ENCODE measurements at regions not wholly inside any gene's neighbourhood (a gene's known extent, or its start where the extent isn't known, plus 50 kb on each side); places are given as distances from the start of the nearest gene placed in this dataset.

DNA sequence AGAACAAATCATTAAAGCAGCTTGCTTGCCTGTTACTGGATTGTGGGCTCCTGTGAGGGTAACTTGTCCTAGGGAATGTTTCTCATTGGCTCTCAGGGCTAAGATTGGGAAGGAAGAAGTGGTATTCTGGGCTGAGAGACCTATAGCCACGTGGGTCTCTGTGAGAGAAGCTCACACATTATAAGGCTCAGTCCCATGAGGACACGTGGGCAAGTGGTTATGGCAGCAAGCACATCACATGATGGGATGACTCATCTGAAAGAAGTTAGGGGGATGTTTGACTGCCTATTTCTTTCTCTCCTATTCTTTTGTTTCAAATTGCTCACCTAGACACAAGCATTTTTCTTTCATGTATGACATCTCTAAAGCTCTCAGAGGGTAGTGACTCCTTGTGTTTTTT, 418.0 kb upstream of the ST6GAL2 start:
- ChIA-PET POLR2A (ENCODE audit: low non-redundant PET) (no interaction called here), CTCF (no interaction called here)
- no peak for TF ChIP-seq EZH2 (IDR thresholded peaks at IDR 0.05; ENCODE audit: borderline replicate concordance, low read depth, low read length, poor library complexity, severe bottlenecking)
- BruUV-seq (replicated peaks), result no TSS peak
- peaks cover 13% of the 10 kb centered on the region for H3K9me3 ChIP-seq (ENCODE audit: low read depth, low read length, poor library complexity, severe bottlenecking)
- intact Hi-C loops (cut with micrococcal nuclease; ENCODE audit: unreplicated experiment), result no loop called here
- H3K36me3 ChIP-seq (ENCODE audit: insufficient read depth, low read length, poor library complexity, severe bottlenecking), result no peaks in the 10 kb centered on the region
- no peak for DNase-seq (ENCODE audit: low spot score)
- H3K4me1 ChIP-seq (ENCODE audit: insufficient read depth, low read length, poor library complexity, severe bottlenecking), result no peaks in the 10 kb centered on the region
- H3K4me3 ChIP-seq (ENCODE audit: low read depth, low read length, poor library complexity, severe bottlenecking), result no peak overlapping the region
- H3K27me3 ChIP-seq (replicated peaks; ENCODE audit: insufficient read depth, low read depth, low read length, poor library complexity), result no peaks in the 10 kb centered on the region
- no peak overlapping the region for H3K27ac ChIP-seq (ENCODE audit: low read depth, low read length, poor library complexity, severe bottlenecking)

DNA sequence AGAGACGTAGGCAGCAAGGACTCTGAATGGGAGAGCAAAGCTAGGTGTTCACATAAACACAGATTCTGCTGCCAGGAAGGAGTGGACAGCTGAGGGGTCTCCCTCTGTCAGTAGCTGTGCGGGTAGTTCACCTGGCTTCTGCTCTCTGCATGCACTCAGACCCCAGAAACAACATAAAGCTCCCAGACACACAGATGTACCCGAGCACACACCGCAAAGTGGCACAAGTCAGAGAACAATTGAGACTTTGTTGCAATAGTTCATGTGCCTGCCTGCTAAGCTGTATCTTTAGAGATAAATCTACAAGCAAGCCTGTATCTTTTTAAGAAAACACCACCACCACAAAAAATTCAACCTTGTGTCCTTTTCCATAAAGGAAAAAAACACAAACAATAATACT, 420.0 kb upstream of the ST6GAL2 start:
- CTCF ChIA-PET, result no interaction called here
- no peaks in the 10 kb centered on the region for H3K27me3 ChIP-seq (replicated peaks; ENCODE audit: insufficient read depth, low read depth, low read length, poor library complexity)
- peaks cover 9% of the 10 kb centered on the region for H3K9me3 ChIP-seq (ENCODE audit: low read depth, low read length, poor library complexity, severe bottlenecking)
- no peak for TF ChIP-seq EZH2 (IDR thresholded peaks at IDR 0.05; ENCODE audit: borderline replicate concordance, low read depth, low read length, poor library complexity, severe bottlenecking)
- no peaks in the 10 kb centered on the region for H3K4me1 ChIP-seq (ENCODE audit: insufficient read depth, low read length, poor library complexity, severe bottlenecking)
- H3K36me3 ChIP-seq (ENCODE audit: insufficient read depth, low read length, poor library complexity, severe bottlenecking), result no peaks in the 10 kb centered on the region
- H3K27ac ChIP-seq (ENCODE audit: low read depth, low read length, poor library complexity, severe bottlenecking), result no peak overlapping the region
- DNase-seq (ENCODE audit: low spot score), result no peak
- intact Hi-C loops (cut with micrococcal nuclease; ENCODE audit: unreplicated experiment), result no loop called here
- no TSS peak for BruUV-seq (replicated peaks)
- H3K4me3 ChIP-seq (ENCODE audit: low read depth, low read length, poor library complexity, severe bottlenecking), result no peak overlapping the region
- POLR2A ChIA-PET (ENCODE audit: low non-redundant PET), result no interaction called here

DNA sequence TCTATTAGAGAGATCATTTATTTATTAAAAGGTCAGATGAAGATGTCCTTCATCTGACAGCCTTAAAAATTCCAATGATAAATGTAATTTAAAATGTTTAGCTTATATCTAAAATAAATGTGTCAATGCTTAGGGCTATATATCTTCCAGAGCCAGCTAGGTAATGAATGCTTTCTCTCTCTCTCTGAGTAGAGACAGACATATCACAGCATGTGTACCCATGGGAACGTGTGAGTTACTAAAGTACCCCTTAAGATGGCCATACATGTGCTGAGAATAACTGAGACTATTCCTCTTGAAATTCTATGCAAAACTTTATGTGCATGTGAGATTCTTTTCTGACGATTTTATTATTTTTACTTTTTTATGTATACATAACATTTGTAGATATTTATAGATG, 420.9 kb upstream of the ST6GAL2 start:
- Histone ChIP-seq H3K4me3 (ENCODE audit: low read depth, low read length, poor library complexity, severe bottlenecking) (no peak overlapping the region), H3K9me3 (ENCODE audit: low read depth, low read length, poor library complexity, severe bottlenecking) (peaks cover 12% of the 10 kb centered on the region), H3K27me3 (replicated peaks; ENCODE audit: insufficient read depth, low read depth, low read length, poor library complexity) (no peaks in the 10 kb centered on the region), H3K36me3 (ENCODE audit: insufficient read depth, low read length, poor library complexity, severe bottlenecking) (no peaks in the 10 kb centered on the region), H3K4me1 (ENCODE audit: insufficient read depth, low read length, poor library complexity, severe bottlenecking) (no peaks in the 10 kb centered on the region), H3K27ac (ENCODE audit: low read depth, low read length, poor library complexity, severe bottlenecking) (no peak overlapping the region)
- ChIA-PET CTCF (no interaction called here), POLR2A (ENCODE audit: low non-redundant PET) (no interaction called here)
- no peak for TF ChIP-seq EZH2 (IDR thresholded peaks at IDR 0.05; ENCODE audit: borderline replicate concordance, low read depth, low read length, poor library complexity, severe bottlenecking)
- DNase-seq (ENCODE audit: low spot score), result no peak
- intact Hi-C loops (cut with micrococcal nuclease; ENCODE audit: unreplicated experiment), result no loop called here
- BruUV-seq (replicated peaks), result no TSS peak

DNA sequence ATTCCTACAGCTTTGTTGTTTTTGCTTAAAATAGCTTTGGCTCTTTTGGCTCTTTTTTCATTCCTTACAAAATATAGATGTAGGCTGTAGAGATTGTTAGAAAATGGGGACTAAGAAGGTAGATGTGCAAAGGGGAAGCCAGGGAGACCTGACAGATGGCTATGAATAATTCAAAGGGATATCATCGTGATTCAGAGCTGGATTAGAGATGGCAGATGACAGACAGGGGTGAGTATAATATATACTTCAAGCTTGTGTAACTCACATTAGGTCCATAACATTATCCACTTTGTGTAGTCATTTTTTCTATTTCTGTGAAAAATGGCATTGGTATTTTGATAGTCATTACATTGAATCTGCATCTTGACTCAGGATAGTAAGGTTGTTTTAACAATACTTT, 422.9 kb upstream of the ST6GAL2 start:
- no TSS peak for BruUV-seq (replicated peaks)
- CTCF ChIA-PET, result no interaction called here
- peaks cover 13% of the 10 kb centered on the region for H3K9me3 ChIP-seq (ENCODE audit: low read depth, low read length, poor library complexity, severe bottlenecking)

More for the DNA sequence above, 422.9 kb upstream of the ST6GAL2 start:
- DNase-seq (ENCODE audit: low spot score), result no peak
- H3K4me3 ChIP-seq (ENCODE audit: low read depth, low read length, poor library complexity, severe bottlenecking), result no peak overlapping the region
- no peaks in the 10 kb centered on the region for H3K27me3 ChIP-seq (replicated peaks; ENCODE audit: insufficient read depth, low read depth, low read length, poor library complexity)
- H3K36me3 ChIP-seq (ENCODE audit: insufficient read depth, low read length, poor library complexity, severe bottlenecking), result no peaks in the 10 kb centered on the region
- no peaks in the 10 kb centered on the region for H3K4me1 ChIP-seq (ENCODE audit: insufficient read depth, low read length, poor library complexity, severe bottlenecking)
- TF ChIP-seq, protein P1, sequence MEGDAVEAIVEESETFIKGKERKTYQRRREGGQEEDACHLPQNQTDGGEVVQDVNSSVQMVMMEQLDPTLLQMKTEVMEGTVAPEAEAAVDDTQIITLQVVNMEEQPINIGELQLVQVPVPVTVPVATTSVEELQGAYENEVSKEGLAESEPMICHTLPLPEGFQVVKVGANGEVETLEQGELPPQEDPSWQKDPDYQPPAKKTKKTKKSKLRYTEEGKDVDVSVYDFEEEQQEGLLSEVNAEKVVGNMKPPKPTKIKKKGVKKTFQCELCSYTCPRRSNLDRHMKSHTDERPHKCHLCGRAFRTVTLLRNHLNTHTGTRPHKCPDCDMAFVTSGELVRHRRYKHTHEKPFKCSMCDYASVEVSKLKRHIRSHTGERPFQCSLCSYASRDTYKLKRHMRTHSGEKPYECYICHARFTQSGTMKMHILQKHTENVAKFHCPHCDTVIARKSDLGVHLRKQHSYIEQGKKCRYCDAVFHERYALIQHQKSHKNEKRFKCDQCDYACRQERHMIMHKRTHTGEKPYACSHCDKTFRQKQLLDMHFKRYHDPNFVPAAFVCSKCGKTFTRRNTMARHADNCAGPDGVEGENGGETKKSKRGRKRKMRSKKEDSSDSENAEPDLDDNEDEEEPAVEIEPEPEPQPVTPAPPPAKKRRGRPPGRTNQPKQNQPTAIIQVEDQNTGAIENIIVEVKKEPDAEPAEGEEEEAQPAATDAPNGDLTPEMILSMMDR (conservative IDR thresholded peaks at IDR 0.05; ENCODE audit: low read depth, low read length), result no peak
- POLR2A ChIA-PET (ENCODE audit: low non-redundant PET), result no interaction called here
- no peak overlapping the region for H3K27ac ChIP-seq (ENCODE audit: low read depth, low read length, poor library complexity, severe bottlenecking)
- intact Hi-C loops (cut with micrococcal nuclease; ENCODE audit: unreplicated experiment), result no loop called here

Measured in A673 (cell line).